GM12891 (cell line): ENCODE measurements at regions not wholly inside any gene's neighbourhood (a gene's known extent, or its start where the extent isn't known, plus 50 kb on each side); places are given as distances from the start of the nearest gene placed in this dataset.

Experiments
- POLR2A ChIP-seq: IDR thresholded peaks from 2 replicates; pipeline ENCODE4 v1.6.1; 2011; ENCODE audit warnings: low read depth, low read length, control low read depth
- POLR2AphosphoS5 ChIP-seq: IDR thresholded peaks from 2 replicates; pipeline ENCODE4 v1.6.1; 2011; ENCODE audit warnings: low read depth, low read length, control low read depth
- POU2F2 ChIP-seq: IDR thresholded peaks from 2 replicates; pipeline ENCODE4 v1.6.1; 2011; ENCODE audit warnings: low read depth, mild to moderate bottlenecking, control low read depth, low read length, moderate library complexity
- SPI1 ChIP-seq: IDR thresholded peaks from 2 replicates; pipeline ENCODE4 v1.6.1; 2011; ENCODE audit warnings: low read depth, low read length, control low read depth
- TAF1 ChIP-seq: IDR thresholded peaks from 2 replicates; pipeline ENCODE4 v1.6.1; 2011; ENCODE audit warnings: low read depth, low read length, control low read depth

DNA sequence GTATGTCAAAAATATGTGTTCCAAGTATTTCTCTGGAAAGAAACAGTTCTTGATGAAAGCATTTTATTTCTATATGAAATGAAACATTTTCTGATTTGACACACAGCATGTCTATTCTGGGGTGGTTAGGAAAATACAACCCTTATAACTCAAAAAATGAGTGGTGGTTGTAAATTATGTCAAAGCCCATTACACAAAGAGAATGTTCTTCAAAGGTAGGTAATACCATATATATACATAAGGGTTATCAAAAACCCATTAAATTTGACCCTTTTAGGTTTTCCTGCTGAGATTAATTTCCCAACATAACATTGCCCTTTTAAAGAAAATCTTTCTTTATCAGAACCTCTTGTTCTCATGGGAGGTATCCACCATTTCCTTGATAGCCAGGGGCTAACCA is 420.5 kb upstream of the TECRL start:
- no peak for TF ChIP-seq POLR2A
- TF ChIP-seq POLR2AphosphoS5 = no peak
- no peak for TF ChIP-seq TAF1
- no peak for TF ChIP-seq SPI1
- no peak for TF ChIP-seq POU2F2
